SKM-1 treated with dmso at 0.1 percent for 144 hours (cell line): ENCODE measurements at regions not wholly inside any gene's neighbourhood (a gene's known extent, or its start where the extent isn't known, plus 50 kb on each side); places are given as distances from the start of the nearest gene placed in this dataset.

Experiments used
- DNase-seq: peaks from one replicate; lab custom pipeline; 2025; ENCODE audit not compliant: unreplicated experiment; lab: John Stamatoyannopoulos, UW

- no peak for DNase-seq
Observed at GRCh38 chr10:120641695-120642094, 184.7 kb downstream of the PLPP4 start.

GRCh38 chr10:120643351-120643750, 186.3 kb downstream of the PLPP4 start:
- peak; percentile 35 for DNase-seq

- DNase-seq = no peak
Observed at GRCh38 chr10:120644556-120645410, 187.8 kb downstream of the PLPP4 start.

- no peak for DNase-seq
Observed at GRCh38 chr10:120646159-120646732, 189.2 kb downstream of the PLPP4 start.

- no peak for DNase-seq
Observed at GRCh38 chr10:120646738-120647456, 189.9 kb downstream of the PLPP4 start.

DNA sequence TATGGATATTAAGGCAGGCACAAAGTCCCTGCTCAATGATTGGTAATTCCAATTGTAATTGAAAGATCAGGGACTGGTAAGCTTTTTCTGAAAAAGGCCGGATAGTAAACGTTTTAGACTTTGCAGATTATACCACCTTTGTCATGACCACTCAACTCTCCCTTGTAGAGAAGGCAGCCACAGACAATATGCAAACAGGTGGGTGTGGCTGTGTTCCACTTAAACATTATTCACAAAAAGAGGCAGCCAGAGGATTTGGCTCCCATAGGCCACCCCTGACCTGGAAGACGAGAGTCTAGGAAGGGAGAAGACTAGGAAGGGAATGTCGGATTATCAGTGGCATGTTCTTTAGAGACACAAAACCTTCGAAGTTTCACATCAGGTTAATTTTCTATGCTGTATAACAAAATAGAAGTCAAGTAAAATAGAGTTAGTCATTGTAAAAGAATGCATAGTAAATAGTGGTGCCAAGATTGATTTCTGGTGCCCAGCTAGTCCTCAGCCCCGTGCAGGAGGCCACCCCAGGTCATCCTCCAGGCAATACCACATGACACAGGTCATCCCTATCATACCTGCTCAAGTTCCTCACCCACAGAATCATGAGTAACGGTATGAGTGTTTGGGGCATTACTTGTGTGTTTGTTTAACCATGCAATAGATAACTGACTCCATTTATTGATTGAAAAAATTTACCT, 193.8 kb downstream of the PLPP4 start:
- no peak for DNase-seq

DNA sequence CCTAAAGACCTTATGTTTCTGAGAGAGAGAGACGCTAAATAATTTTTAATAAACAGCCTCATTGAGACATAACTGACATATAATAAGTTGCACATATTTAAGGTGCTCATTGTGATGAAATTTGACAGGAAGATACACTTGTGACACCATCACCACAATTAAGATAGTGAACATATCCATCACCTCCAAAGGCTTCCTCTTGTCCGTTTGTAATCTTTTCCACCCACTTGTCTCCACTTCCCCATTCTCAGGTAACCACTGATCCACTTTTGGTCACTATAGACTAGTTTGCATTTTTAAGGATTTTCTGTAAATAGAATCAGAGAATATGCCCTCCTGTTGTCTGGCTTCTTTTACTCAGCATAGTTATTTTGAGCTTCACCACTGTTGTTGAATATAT, 195.1 kb upstream of the WDR11 start:
- DNase-seq = peak; percentile 76

DNA sequence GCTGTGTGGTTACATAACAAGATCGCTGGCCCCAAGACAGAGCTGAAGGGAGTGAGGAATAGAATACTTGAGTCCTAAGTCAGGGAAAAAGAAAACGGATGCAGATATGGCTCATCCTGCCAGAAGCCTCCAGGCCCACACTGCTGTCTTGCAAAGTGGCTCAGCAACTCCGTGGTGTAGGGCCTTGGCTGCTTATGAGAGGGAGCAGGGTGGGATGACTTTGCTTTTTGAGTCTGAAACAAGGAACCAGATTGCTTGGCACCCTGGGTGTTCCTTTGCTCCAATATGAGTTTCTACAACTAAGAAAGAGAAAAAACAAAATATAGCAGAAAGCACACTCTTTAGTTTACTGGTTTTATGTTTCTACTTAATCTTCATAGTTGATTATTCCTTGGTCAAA, 193.8 kb upstream of the WDR11 start:
- DNase-seq = no peak

DNA sequence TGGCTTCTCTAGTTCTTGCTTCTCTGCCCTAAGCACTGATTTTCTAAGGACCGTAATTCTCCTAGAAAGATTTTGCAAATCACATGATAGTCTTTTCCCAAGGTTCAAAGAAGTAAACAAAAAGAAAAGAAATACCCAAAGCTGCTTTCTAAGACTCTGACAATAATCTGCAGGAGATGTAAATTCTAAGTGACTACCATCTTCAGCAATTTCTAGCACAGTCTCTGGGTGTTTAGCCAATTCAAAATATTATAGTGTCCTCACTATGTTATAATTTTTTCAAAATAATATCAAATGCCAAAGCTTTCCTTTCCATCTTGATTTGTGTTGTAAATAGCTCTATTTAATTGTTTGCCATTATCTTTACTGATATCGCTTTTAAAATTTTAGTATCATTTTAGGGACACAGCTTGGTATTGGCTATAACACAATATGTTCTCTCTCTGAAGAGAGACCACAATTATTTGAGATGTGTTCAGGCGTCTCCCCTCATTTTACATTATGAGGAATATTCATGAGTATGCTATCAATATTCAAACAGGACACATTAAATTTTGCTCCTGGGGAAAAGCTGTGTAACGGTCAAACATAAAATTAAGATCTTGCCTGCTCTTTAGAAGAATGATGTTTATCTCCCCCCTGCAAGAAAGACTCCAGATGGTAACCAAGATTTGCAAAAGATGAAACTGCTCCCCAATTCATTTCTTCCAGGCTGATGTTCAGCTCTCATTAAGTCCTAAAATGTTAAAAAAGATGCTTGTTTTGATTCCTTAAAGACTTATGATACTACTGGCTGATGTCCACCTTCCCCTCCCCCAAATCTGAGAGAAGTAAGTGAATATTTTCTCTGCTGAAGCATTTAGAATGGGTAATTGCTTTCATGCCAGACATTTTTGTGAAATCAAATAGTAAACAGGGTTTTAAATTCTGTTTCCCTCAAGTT, 191.9 kb upstream of the WDR11 start:
- no peak for DNase-seq

- DNase-seq = no peak
Observed at GRCh38 chr10:120666308-120666707, 184.9 kb upstream of the WDR11 start.

DNA sequence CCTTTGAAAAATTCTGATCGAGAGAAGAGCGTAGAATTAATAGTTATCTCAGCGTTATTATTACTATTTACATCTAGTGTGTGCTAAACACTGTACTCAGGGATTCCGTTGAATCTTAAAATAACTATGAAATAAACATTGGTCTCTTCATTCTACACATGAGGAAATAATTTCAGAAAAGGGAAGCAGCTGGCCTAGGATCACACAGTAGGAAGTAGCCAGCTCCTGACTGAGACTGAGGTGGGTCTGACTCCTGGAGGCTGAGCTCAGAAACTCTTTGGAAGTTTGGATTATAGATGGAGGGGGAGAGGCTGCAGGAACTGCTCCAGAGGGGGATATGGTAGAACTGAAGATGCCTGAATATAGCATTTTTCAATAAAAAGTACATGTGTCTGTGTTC, 183.9 kb upstream of the WDR11 start:
- DNase-seq = peak; percentile 13

- no peak for DNase-seq
Observed at GRCh38 chr10:120671491-120671890, 179.7 kb upstream of the WDR11 start.

GRCh38 chr10:120683454-120683853, 167.7 kb upstream of the WDR11 start:
- no peak for DNase-seq

- no peak for DNase-seq
Observed at GRCh38 chr10:120684226-120684625, 166.9 kb upstream of the WDR11 start.

DNA sequence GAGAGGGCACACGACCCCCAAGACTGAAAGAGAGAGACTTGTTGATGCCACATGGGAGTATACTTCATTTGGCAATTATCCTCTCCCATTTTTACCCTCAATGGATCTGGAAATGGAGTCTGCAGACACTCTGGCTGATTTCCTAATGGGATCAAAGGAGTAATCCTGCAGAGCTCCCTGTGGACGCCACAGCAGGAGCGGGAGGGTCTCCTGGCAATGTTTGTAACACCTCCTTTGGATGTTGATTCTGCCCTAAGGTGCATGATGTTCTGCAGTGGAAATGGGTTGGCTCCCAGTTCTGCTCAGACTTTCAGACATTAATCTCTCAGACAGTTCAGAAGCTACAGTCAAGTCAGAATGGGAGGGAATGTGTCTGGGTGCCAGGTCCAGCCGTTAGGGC, 166.0 kb upstream of the WDR11 start:
- DNase-seq = no peak

DNA sequence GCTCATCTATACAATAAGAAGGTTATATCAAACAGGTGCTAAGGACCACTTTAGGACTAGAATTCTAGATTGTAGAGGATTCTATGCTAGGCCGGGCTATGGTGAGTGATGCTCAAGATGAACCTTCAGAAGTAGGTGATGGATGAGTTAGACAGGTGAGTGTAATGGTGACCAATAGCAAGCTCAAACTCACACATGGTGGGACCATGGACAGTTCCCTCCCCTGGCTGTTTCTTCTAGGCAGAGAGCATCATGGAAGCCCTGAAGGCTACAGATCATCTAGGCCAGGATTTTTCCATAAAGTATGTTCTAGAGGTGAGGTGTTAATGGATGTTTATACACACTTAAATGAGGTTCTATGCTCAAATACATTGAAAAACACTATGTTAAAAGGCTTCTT, 162.2 kb upstream of the WDR11 start:
- no peak for DNase-seq

GRCh38 chr10:120689777-120690529, 161.2 kb upstream of the WDR11 start:
- no peak for DNase-seq

GRCh38 chr10:120691625-120692024, 159.5 kb upstream of the WDR11 start:
- DNase-seq = no peak

GRCh38 chr10:120700426-120700825, 150.7 kb upstream of the WDR11 start:
- DNase-seq = no peak

DNA sequence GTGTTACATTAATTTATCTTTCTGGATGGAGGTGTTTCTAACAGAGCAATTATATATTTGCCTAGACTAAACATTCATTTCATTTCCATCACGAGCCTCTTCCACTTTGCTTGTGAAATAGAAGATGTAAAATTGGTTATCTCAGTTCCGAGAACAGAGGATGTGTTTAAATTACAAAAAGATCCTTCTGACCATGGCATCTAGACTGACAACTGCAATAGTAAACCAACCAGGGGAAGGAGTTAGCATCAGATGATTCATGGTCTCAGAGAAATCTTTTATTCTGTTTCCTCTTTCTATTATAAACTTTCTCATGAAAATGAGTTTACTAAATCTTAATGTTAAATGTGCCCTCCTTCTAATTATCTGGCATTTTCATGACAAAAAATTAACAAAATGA, 149.8 kb upstream of the WDR11 start:
- no peak for DNase-seq
